Left lung (tissue), 4 donors: ENCODE measurements at regions not wholly inside any gene's neighbourhood (a gene's known extent, or its start where the extent isn't known, plus 50 kb on each side); places are given as distances from the start of the nearest gene placed in this dataset.

Experiments
- ATAC-seq: fragments of 200-7000 bp; cut with Tn5 transposase; one replicate; pipeline ENCODE4 v1.9.1; 2020; ENCODE audit warnings: moderate library complexity
- DNase-seq, 4 donors: peaks; one replicate each; pipeline ENCODE4 v3.0.0-alpha.2; 2013 to 2020
- H3K27ac ChIP-seq, 2 donors: fragments of 200-600 bp; sonication (generic) in 1 of 2; one replicate each; pipeline versions ENCODE4 v1.5.0 to v1.8.0; 2020 to 2021
- H3K27me3 ChIP-seq, 2 donors: fragments of 200-600 bp; sonication (generic) in 1 of 2; one replicate each; pipeline versions ENCODE4 v1.5.0 to v1.8.0; 2020 to 2021
- H3K36me3 ChIP-seq, 2 donors: fragments of 200-600 bp; sonication (generic) in 1 of 2; one replicate each; pipeline versions ENCODE4 v1.5.0 to v1.8.0; 2020 to 2021
- H3K4me1 ChIP-seq, 2 donors: fragments of 200-600 bp; one replicate each; pipeline ENCODE4 v1.8.0; 2021
- H3K4me3 ChIP-seq, 2 donors: fragments of 200-600 bp; sonication (generic) in 1 of 2; one replicate each; pipeline versions ENCODE4 v1.5.0 to v1.8.0; 2020 to 2021; ENCODE audit warnings: mild to moderate bottlenecking in 1 of 2
- H3K9me3 ChIP-seq, 2 donors: fragments of 200-600 bp; sonication (generic) in 1 of 2; one replicate each; pipeline versions ENCODE4 v1.5.0 to v1.8.0; 2020 to 2021
- CTCF ChIP-seq, 2 donors: fragments of 200-600 bp; sonication (generic) in 1 of 2; IDR thresholded peaks; one replicate each; pipeline versions ENCODE4 v1.5.0 to v1.8.0; 2021; ENCODE audit warnings: antibody characterized with exemption in 2 of 2
- intact Hi-C, 2 donors: fragments of 100-400 bp; cut with DNase I; formaldehyde crosslinking; loops; one replicate each; pipeline versions ENCODE4 v1.11.2 to v1.14.2; 2022
- donor health status: DM: no; HTN: yes; CAD: no.
- donor health status: DM: no; HTN: no; CAD: no.

- TF ChIP-seq CTCF (IDR thresholded peaks at IDR 0.05): no peak
- Histone ChIP-seq H3K9me3 (peaks cover 0 to 3% of the 10 kb centered on the region in 2 donors), H3K27me3 (peaks cover 0 to 18% of the 10 kb centered on the region in 2 donors), H3K4me1 (no peaks in the 10 kb centered on the region), H3K4me3 (peak overlapping the region in 1 of 2 donors; percentile 16), H3K27ac (no peak overlapping the region), H3K36me3 (no peaks in the 10 kb centered on the region)
- ATAC-seq: peak; percentile 48
- DNase-seq: peak in 2 of 4 donors; percentile 5 to 68
- intact Hi-C loops: no loop called here
Measured at GRCh38 chr16:63617990-63618763, 1503.7 kb downstream of the CDH11 start.

- intact Hi-C loops: no loop called here
- Histone ChIP-seq H3K9me3 (peaks cover 0 to 3% of the 10 kb centered on the region in 2 donors), H3K4me1 (no peaks in the 10 kb centered on the region), H3K27ac (no peak overlapping the region), H3K4me3 (peak overlapping the region; percentile 11 to 16), H3K27me3 (peaks cover 0 to 18% of the 10 kb centered on the region in 2 donors), H3K36me3 (no peaks in the 10 kb centered on the region)
- DNase-seq (peak in 2 of 4 donors; percentile 26 to 73), ATAC-seq (peak; percentile 58)
- no peak for TF ChIP-seq CTCF (IDR thresholded peaks at IDR 0.05)
Measured at GRCh38 chr16:63617047-63617989, 1504.5 kb downstream of the CDH11 start.

- H3K4me3 ChIP-seq: no peak overlapping the region
- no peak overlapping the region for H3K27ac ChIP-seq
- TF ChIP-seq CTCF (IDR thresholded peaks at IDR 0.05): no peak
- peaks cover 0 to 18% of the 10 kb centered on the region in 2 donors for H3K27me3 ChIP-seq
- intact Hi-C loops: no loop called here
- no peaks in the 10 kb centered on the region for H3K36me3 ChIP-seq
- ATAC-seq: no peak
- H3K9me3 ChIP-seq: peaks cover 0 to 13% of the 10 kb centered on the region in 2 donors
- no peak for DNase-seq
- no peaks in the 10 kb centered on the region for H3K4me1 ChIP-seq
Measured at GRCh38 chr16:63614429-63614828, 1507.4 kb downstream of the CDH11 start.

GRCh38 chr16:63613701-63614100 is 1508.2 kb downstream of the CDH11 start:
- intact Hi-C loops: no loop called here
- TF ChIP-seq CTCF (IDR thresholded peaks at IDR 0.05): no peak
- peaks cover 0 to 18% of the 10 kb centered on the region in 2 donors for H3K27me3 ChIP-seq
- no peaks in the 10 kb centered on the region for H3K36me3 ChIP-seq
- no peaks in the 10 kb centered on the region for H3K4me1 ChIP-seq
- ATAC-seq (no peak), DNase-seq (no peak)
- H3K9me3 ChIP-seq: peaks cover 0 to 13% of the 10 kb centered on the region in 2 donors
- no peak overlapping the region for H3K27ac ChIP-seq
- H3K4me3 ChIP-seq: no peak overlapping the region
